NCI-H2107 (cell line): ENCODE measurements at regions not wholly inside any gene's neighbourhood (a gene's known extent, or its start where the extent isn't known, plus 50 kb on each side); places are given as distances from the start of the nearest gene placed in this dataset.
"Not testable (repeated sequence)": the region's sequence is repeated elsewhere in the genome, so short reads cannot be mapped to it uniquely, and the experiment has no call there.

Experiments used
- DNase-seq: peaks from one replicate; lab custom pipeline; 2025; lab: John Stamatoyannopoulos, UW

DNA sequence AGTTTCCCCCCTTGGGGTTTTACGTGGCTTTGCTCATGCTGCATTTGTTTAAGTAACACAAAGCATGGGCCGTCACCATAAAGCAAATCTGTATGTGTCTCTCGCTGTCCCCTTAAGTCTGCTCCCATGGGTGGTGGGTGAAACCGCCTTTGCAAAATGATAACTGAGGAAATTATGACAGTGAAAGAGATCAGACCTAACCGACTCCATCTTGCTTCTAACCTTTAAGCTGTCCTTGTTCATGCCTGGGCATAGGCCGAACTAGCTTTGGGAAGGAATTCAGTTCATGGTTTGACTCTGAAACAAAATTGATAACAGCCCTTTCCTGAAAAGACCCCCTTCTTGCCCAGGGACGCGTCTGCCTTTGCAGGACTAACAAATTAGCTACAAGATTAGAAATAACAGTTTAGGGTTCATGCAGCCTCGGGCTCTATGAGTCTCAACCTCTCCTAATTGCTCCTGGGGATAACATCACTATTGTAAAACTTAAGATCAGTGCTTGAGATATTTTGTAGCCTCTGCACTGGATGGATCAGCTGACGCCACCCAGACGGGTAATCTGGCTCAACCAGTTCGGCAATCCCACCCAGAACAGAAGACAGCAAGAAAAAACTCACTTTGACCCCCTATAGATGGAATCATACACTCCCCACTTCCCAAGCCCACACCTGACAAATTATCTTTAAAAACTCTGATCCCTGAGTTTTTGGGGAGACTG is 623.7 kb downstream of the TYW1 start:
- DNase-seq, result no peak

DNA sequence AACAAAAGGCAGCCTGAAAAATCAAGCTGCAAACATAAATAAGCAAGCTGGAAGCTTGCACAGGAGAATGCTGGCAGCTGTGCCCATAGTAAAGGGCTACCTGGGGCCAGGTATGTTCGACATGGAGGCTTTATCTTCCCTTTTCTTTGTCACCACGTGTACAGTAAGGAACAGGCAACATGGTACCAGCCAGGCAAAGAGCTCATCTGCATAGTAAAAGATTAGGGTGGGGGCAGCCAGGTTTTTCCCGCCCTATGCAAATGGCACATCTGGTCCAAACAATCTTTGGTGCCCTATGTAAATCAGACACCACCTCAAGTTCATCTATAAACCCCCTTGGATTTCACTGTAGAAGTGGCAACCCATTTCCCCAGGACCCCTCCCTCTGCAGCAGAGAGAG is 625.1 kb downstream of the TYW1 start:
- DNase-seq, result no peak

DNA sequence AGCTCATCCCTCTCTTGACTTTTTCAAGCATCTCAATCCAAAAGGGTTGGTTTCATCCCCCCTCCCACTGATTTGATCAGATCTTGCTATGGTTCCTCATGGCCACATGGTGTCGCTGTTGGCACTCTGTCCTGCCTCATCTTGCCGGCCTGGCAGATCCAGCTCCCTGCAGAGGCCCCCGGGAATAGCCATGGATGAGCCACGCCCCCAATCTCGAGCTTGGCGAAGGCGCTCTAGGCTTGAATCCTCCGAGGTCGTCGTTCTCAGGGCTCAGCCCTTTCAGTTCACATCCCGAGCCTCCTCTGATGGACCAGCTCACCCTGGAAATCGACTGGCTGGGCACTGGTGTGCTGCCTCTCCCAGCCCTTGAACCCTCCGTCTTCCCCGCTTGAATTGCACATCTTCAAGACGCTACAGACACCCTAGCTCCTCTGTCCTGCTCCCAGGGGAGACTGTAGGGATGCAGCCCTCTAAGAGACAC is 628.7 kb downstream of the TYW1 start:
- DNase-seq, result peak; percentile 65

DNA sequence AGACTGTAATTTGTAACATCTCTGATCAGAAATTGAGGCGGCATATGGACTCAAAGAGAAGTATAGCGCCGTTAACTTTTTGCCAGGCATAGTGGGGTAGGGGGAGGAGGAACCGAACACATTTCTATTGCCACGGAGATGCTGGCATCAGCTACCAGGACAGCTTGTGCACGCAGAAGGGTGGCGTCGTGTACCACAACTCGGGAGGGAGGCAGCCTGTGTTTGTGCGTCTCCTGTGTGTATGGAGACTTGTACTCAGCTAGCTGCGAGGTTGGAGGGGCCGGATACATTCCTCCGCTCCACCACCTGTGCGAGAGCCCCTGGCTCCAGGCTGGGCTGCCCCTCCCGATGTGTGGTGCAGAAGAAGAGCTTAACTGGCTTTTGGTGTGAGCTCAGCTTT is 634.8 kb downstream of the TYW1 start:
- DNase-seq, result no peak

DNA sequence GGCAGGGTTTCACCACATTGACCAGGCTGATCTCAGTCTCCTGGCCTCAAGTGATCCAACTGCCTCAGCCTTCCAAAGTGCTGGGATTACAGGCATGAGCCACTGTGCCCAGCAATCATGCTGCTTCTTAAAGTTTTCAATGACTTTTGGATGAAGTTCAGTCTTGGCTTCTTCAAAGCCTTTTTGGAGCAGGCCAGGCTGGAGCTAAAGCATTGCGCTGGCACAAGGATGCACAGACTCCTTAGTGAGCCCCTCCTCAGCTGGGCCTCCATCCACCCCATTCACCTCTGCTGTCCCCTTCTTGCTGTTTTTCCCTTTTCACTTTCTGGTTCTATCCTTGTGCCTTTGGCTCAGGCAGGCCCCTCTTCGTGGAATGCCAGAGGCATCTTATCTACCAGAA is 638.6 kb downstream of the TYW1 start:
- no peak for DNase-seq

DNA sequence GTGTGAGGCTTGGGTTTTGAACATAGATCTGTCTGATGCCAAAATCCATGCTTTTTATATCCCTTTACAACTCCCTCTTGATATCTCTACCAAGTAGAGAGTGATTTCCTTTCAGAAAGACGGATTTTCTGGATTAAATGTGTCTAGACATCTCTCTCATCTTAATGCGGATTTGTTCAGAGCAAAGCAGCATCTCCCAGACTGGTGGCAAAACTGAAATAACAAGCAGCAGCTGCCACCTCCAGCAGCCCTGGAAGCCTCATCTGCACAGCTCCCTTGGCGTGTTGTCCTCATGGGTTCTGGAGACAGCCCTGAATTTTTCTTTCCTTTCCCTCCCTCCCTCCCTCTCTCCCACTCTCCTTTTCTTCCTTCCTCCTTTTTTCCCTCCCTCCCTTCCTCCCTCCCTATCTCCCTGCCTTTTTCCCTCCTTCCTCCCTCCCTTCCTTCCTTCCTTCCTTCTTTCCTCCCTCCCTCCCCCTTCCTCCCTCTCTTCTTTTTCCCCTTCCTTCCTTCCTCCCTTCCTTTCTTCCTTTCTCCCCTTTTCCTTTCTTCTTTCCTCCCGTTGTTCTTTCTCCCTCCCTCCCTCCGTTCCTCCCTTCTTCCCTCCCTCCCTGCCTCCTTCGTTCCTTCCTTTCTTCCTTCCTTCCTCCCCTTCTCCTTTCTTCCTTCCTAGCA is 639.9 kb downstream of the TYW1 start:
- DNase-seq, result no peak

DNA sequence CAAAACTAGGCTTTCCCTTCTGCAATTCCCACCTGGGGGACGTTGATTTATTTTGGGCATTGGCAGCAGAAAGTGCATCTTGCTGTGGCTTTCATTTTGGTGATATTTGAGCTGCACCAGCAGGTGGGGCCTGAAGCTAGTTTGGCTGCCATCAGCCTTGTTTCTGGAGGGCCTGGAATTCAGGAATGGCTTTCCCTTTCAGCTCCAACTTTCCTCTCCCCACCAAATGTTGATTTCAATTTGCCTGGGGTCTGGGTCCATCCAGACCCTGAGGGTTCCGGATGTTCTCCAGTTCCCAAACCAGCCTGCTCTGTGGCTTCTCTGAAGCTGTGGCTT is 640.4 kb downstream of the TYW1 start:
- no peak for DNase-seq

DNA sequence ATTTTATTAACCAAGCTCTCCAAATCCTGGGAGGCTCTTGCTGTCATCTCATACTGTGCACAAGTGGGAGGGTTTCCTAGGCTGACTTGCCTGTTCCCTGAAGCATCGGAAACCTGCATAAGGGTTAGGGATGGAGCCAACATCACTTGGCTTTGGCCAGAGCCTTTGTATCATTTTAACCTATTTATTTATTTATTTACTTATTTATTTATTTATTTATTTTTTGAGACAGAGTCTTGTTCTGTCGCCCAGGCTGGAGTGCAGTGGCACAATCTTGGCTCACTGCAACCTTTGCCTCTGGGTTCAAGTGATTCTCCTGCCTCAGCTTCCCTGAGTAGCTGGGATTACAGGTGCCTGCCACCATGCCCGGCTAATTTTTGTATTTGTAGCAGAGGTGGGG is 645.9 kb downstream of the TYW1 start:
- DNase-seq, result not testable (repeated sequence)

DNA sequence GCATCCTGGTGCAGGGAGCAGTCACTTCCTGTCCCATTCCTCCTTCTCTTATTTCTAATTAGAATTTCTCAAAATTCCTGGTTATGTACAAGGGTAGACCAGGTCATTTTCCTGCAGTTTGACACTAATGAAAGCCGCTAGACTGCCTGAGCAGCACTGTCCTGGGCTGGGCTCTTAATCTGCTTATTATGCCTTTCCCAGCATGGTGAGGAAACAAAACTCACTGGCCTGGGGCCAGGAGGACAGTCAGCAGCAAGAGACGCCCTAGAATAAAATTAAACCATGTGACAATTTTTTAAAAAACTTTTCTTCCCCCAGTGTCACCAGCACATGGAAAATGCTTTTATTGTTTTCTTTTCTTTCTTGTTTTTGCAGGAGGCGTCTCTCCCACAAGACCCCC is 647.5 kb downstream of the TYW1 start:
- no peak for DNase-seq

DNA sequence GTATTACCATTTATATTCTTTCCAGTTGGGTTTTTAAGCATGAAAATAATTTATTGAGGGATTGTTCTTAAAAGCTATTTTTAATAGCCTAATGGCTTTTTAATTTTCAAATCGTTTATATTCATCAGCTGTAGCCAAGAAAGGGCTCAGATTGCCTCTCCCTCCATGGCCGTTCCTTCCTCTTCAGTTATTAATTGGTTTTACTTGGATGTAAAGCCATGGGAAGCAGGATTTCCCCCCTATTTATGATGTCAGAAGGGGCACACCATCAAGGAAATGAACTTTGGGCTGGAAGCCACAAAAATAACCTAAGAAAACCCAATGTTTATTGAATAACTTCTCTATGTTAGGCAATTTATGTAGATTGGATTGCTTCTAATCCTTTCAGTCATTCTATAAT is 656.3 kb downstream of the TYW1 start:
- DNase-seq, result no peak

DNA sequence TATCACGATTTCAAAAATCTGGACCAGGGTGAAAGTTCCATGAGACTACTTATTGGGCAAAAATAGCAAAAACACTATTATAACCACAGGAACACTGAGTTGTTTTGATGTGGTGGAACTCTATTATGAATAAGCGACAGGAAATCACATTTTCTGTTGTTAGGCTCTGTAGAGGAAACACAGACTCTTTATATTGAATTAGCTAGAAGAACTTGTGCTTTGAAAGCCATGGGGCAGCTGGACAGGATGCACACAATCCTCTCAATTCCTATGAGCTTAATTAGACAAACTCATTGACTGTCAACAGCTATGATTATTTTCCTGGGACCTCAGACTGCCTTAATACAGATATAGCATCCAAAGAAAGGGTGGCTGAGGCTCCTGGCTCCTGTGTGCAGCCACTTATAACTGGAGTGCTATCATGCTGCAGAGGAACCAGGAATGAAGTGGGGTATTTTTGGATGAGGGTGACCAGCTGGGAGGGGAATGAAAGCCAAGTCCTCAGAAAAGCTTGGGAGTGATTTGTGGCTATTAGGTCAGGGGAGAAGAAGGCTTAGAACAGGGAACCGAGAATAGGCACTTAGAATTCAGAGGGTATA is 657.3 kb downstream of the TYW1 start:
- no peak for DNase-seq

DNA sequence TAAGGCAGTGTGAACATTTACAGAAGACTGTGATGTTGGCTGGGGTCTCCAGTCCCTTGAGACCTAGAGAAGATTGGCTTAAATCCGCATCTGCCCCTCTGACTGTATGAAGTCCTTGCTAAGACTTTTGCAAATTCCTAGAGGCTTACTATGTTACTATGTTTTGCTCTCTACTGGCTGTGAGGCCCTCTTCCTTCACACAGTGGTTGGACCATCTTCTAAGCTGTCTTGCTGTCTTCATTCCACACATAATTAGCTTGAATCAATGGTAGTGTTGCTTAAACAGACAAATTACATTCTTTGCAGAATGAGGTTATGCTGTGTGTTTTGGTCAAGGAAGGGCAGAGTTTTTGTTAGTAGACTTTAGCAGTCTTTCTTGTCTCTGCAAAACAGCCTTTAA is 658.0 kb downstream of the TYW1 start:
- no peak for DNase-seq

DNA sequence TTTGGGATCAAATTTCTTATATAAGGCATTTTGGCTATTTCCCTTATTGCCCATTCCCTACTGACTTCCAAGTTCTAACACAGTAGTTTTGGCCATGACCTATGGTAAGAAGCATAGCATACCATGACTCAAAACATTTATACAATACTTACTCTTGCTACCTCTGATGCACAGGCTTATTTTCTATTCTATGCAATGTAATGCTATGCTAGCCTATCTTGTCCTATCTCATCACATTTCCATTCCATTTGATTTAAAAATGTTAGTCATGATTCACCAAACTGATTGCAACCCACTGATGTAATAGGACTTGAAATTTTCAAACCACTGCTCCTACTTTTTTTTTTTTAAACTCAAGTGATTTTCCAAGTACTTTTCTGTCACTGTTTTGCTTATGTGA is 658.5 kb downstream of the TYW1 start:
- no peak for DNase-seq

DNA sequence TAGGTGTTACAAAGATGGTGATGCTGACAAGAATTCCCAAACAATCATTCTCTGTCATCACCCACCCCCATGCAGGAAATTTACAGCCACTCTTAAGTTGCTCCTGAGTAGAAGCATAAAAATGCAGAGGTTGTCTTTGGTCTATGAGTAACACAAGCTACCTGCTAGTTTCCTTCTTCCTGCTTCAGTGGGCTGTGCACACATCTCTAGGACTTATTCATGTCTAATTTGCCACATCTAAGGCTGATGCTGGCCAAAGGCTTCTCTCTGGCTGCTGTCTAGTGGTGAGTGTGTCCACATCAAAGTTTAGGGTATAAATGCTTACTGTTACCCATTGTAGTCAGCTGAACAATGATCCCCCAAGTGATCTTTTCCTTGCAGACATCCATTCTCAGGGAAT is 662.5 kb downstream of the TYW1 start:
- no peak for DNase-seq

DNA sequence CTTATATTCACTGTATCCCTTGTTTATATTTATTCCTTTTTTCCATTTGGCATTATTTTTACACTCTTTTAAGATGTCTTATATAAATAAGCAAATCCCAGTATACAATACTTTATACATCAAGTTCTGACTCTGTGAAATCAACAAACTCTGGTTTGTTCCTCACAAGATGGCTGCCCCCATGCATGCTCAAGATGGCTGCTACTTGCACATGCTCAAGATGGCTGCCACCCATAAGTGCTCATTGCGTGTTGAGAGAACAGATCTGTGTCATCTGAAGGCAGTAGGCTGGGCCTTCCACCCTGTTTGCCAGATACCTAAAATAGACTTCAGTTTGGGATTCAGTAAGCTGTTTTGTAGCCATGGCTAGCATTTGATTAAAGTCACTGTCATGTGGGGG is 666.2 kb downstream of the TYW1 start:
- DNase-seq, result no peak

DNA sequence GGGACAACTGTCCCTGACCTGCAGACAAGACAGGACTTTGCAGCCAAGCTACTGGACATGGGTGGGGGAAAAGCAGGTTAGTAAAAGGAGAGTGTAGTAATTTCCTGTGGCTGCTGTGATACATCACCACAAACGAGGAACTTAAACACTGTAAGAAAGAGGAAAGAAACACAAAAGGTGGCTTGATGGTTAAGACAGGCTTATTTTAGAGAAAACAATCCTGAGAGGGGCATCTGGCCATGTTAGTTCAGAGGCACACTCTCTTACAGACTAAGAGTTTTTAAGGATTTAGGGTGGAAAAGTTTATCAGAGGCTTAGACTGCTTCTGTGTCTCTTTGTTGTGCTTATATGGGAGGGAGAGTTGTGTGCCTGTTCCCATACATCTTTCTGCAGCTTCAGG is 667.0 kb downstream of the TYW1 start:
- no peak for DNase-seq

DNA sequence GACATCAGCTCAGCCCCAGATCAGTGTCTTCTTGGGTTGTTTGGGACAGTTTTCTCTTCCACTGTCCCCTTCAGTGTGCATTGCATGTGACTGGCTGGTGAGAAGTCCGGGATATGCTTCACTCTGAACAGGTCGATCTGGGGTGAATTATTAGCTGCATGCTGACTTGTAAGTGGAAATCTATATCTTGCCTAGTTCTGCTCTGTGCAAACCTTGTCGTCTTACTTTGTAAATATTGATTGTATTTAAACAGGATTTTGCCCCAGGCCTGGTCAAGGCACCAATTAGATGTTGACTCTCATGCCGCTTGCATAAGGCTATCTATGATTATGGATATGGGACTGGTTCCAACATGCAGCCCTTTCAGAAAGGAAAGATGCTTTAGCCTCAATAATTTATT is 669.7 kb downstream of the TYW1 start:
- not testable (repeated sequence) for DNase-seq

DNA sequence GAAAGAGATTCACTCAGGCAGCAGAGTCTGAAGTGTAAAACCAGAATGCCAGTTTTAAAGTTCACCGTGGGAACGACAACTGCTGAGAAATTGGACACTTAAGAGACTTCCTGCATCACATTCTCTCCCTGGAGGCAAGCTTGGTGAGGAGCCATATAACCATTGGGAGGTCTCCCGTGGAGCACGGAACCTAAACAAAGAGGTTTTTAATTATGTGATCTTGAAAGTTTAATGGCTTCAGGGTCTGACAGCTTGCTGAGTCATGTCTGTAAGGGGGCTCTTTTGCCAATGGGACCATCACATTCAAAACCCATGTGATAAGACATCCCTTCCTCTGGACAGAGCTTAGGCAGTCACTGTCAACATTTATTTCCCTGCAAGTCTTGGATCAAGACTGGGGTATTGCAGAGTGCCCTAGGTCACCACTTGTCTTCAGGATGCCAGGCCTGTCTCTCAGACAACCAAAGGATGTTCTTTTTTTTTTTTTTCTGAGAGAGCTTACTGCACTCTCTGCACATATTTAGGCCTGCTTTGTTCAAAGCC is 674.4 kb downstream of the TYW1 start:
- DNase-seq, result no peak

DNA sequence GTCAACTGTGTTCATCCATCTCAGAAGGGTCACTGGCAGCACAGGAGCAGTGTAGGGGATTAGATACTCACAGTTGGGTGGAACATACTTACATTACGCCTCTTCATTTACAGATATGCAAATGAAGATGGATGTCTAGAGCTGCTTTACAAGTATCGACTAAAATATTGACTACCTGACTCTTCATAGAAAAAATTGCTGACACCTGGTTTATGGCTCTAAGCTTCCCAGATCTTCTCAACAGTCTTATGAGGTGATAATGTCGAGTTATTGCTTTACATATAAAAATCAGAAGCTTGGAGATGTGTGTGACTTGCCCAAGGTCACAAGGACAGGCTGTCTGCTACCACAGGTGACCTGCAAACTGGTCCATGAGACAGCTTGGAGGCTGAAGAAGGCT is 677.2 kb downstream of the TYW1 start:
- no peak for DNase-seq

DNA sequence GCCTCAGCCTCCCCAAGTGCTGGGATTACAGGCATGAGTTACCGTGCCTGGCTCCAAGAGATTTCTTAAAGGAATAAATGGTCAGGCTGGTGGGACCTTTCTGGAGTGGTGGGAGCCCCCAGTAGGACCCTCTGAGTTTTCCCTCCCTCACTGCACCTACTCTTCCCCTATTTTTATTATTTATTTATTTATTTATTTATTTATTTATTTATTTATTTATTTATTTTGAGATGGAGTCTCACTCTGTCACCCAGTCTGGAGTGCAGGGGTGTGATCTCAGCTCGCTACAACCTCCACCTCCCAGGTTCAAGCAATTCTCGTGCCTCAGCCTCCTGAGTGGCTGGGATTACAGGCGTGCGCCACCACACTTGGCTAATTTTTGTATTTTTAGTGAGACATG is 678.2 kb downstream of the TYW1 start:
- not testable (repeated sequence) for DNase-seq

DNA sequence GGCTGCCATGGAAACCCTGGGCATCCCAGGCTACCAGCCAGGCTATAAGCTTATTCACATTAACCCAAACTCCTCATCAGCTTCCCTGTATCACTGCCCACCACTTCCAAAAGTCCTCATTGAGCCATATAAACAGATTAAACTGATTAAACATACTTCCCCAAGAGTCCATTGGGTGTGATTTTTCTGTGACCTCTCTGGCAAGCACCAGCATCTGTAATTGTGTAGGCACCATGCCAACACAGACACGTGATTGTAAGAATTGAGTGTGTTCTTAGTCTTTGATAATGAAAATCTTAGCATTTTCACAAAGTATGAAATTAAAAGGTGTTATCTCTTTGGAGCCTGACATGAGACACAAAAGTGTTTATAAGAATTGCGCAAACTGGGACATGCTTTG is 679.3 kb downstream of the TYW1 start:
- DNase-seq, result no peak

DNA sequence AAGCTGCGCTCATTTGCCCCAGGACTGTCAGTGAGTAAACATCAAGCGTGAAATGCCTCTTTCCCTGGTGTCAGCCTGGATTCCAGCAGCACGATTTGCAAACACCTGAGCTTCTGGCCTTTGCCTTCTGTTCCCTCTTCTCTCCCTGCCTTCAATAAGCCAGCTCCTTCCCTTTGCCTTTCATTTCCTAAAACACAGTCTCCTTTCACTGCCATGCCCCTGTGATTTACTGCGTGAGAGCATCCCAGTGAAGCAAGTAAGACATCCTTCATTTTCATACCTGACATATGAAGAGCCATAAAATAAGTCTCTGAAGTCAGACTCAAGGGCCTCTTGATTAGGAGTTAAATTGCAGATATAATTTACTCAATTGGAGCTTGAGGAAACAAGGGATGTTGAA is 681.8 kb downstream of the TYW1 start:
- DNase-seq, result no peak

DNA sequence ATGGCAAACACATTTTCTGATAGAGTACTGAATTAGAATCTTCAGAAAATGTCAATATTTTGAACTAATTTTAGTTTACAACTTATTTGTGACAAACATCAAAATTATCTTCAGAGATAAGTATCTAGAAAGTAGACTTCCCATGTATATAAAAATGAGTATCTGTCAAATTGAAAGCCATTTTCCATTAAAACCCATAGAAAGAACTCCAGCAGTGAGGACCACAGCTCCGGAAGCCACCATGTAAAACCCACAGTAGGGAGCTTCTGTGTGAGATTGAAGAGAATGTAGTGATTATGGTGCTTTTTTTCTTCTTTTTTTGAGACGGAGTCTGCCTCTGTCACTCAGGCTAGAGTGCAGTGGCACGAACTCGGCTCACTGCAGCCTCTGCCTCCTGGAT is 687.0 kb downstream of the TYW1 start:
- DNase-seq, result no peak
